Heart right ventricle (tissue), 16 donors: ENCODE measurements at regions not wholly inside any gene's neighbourhood (a gene's known extent, or its start where the extent isn't known, plus 50 kb on each side); places are given as distances from the start of the nearest gene placed in this dataset.

ENCODE experiments used
- ATAC-seq, 8 donors: fragments of 200-7000 bp; cut with Tn5 transposase; one replicate each; pipeline ENCODE4 v1.9.1; 2020; ENCODE audit warnings: mild to moderate bottlenecking in 8 of 8, moderate library complexity in 8 of 8, moderate number of reproducible peaks in 1 of 8
- DNase-seq, 2 donors: peaks; one replicate each; pipeline ENCODE4 v3.0.0-alpha.2; 2020
- H3K27ac ChIP-seq, 10 donors: fragments of 200-600 bp; sonication (generic) in 2 of 10; one replicate each; pipeline versions ENCODE4 v1.5.0 to v1.8.0; 2020 to 2022; ENCODE audit warnings: mild to moderate bottlenecking in 3 of 10
- H3K27me3 ChIP-seq, 7 donors: fragments of 200-600 bp; one replicate each; pipeline ENCODE4 v1.8.0; 2021 to 2022; ENCODE audit warnings: mild to moderate bottlenecking in 2 of 7
- H3K36me3 ChIP-seq, 9 donors: fragments of 200-600 bp; sonication (generic) in 1 of 9; one replicate each; pipeline versions ENCODE4 v1.5.0 to v1.8.0; 2020 to 2022; ENCODE audit warnings: mild to moderate bottlenecking in 2 of 9
- H3K4me1 ChIP-seq, 9 donors: fragments of 200-600 bp; sonication (generic) in 1 of 9; one replicate each; pipeline versions ENCODE4 v1.5.0 to v1.8.0; 2020 to 2022; ENCODE audit warnings: mild to moderate bottlenecking in 4 of 9
- H3K4me3 ChIP-seq, 10 donors: fragments of 200-600 bp; sonication (generic) in 2 of 10; one replicate each; pipeline versions ENCODE4 v1.5.0 to v1.8.0; 2020 to 2022; ENCODE audit warnings: mild to moderate bottlenecking in 7 of 10, moderate library complexity in 2 of 10
- H3K9me3 ChIP-seq, 11 donors: fragments of 200-600 bp in 10 of 11; sonication (generic) in 2 of 11; one replicate each; pipeline versions ENCODE4 v1.5.0 to v1.8.0; 2013 to 2022; ENCODE audit warnings: mild to moderate bottlenecking in 2 of 11, control low read depth in 1 of 11, moderate library complexity in 1 of 11
- WGBS, 2 donors: extraction: QIAGEN DNeasy Blood & Tissue Kit; methylation state at CpG; one replicate each; pipeline ENCODE4 v1.1.7; 2013; ENCODE audit warnings: inconsistent platforms in 1 of 2; 5-methylcytosine and 5-hydroxymethylcytosine counted together
- intact Hi-C, 10 donors: fragments of 100-400 bp; cut with DNase I; formaldehyde crosslinking; loops; one replicate each; pipeline versions ENCODE4 v1.11.1 to v1.14.2; 2022
- TF ChIP-seq, protein P1 (sequence below), 9 donors: fragments of 200-600 bp; sonication (generic) in 2 of 9; IDR thresholded peaks; one replicate each; pipeline versions ENCODE4 v1.5.0 to v1.8.0; 2021 to 2022; ENCODE audit warnings: antibody characterized with exemption in 9 of 9, mild to moderate bottlenecking in 5 of 9, moderate library complexity in 1 of 9
- donor health status: Arrhythmogenic right ventricular cardiomyopathy.
- donor health status: ischemic (EF 13 %, LVEDD 7.1; RV severe dilation, severe dysfunction).
- donor health status: healthy with polysubstance abuse.
- donor health status: DM: no; HTN: yes; CAD: no.
- donor health status: DM: no; HTN: no; CAD: no.
- donor health status: ischemic (EF 25% LVEDD 6.9; RV normal size, moderate dysfunction).
- donor health status: ischemic (EF 25% LVEDD 5.7; RV mildly dilated, moderate dysfunction).
- donor health status: healthy.
- donor health status: DM: yes; HTN: yes; CAD: no.
- donor health status: Ischemic cardiomyopathy.
- donor health status: ischemic (EF 35%, LVEDD 5.7; RV mildly dilated, moderate dysfunction).
- donor health status: nonischemic (EF 11% LVEDD 7.7; RV severe dilation, severe dysfunction).
- donor health status: DM: yes; HTN: yes; CAD: no.
- donor health status: PGD.
- donor health status: ischemic (EF 29% LVEDD 5.4; RV normal size, mild dysfunction).
- donor health status: nonischemic (EF 23%, LVEDD 6.1; RV moderate dilation, normal function).

DNA sequence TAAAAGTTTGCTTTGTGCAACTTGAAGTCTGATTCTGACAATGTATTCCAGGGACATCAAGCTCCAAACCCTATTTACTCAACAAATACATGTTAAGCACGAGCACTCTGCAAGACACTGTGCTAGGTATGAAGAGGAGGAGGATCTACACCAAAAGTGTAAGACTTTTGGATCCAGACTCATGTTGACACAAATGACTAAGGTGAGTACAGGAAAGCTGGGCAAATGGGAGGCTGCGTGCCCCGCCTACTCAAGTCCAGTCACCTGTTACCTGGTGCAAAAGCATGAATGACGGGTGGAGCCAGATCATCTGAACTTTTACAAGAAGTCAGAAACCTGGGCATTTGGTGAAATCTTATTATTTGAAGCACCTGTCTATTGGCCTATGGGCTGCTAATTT lies 120.7 kb downstream of the ABCC12 start:
- Histone ChIP-seq H3K27me3 (no peaks in the 10 kb centered on the region), H3K4me1 (no peaks in the 10 kb centered on the region), H3K36me3 (no peaks in the 10 kb centered on the region), H3K27ac (no peak overlapping the region), H3K4me3 (no peak overlapping the region), H3K9me3 (peaks cover 0 to 8% (median 0%) of the 10 kb centered on the region in 11 donors)
- 68 to 96% methylated on average over 4 of the region's 4 CpGs for WGBS, 2 donors
- TF ChIP-seq, protein P1, sequence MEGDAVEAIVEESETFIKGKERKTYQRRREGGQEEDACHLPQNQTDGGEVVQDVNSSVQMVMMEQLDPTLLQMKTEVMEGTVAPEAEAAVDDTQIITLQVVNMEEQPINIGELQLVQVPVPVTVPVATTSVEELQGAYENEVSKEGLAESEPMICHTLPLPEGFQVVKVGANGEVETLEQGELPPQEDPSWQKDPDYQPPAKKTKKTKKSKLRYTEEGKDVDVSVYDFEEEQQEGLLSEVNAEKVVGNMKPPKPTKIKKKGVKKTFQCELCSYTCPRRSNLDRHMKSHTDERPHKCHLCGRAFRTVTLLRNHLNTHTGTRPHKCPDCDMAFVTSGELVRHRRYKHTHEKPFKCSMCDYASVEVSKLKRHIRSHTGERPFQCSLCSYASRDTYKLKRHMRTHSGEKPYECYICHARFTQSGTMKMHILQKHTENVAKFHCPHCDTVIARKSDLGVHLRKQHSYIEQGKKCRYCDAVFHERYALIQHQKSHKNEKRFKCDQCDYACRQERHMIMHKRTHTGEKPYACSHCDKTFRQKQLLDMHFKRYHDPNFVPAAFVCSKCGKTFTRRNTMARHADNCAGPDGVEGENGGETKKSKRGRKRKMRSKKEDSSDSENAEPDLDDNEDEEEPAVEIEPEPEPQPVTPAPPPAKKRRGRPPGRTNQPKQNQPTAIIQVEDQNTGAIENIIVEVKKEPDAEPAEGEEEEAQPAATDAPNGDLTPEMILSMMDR (IDR thresholded peaks at IDR 0.05): no peak
- DNase-seq: no peak
- intact Hi-C loops: no loop called here
- ATAC-seq: no peak

DNA sequence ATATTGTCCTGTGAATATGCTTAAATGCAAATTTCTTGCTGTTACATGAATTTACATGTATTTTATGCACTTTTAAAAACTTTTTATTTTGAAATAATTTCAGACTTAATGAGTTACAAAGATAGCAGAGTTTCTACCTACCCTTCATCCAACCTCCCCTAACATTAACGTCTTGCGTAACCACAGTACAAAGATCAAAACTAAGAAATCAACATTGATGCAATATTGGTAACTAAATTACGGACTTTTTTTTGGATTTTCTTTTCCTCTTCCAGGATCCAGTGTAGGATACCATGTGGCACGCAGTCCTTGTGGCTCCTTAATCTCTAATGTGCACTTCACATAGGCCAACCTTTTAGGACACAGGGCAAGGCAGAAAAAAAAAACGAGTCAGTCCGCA lies 124.9 kb downstream of the ABCC12 start:
- Histone ChIP-seq H3K4me1 (no peaks in the 10 kb centered on the region), H3K36me3 (no peaks in the 10 kb centered on the region), H3K27me3 (no peaks in the 10 kb centered on the region), H3K4me3 (no peak overlapping the region), H3K9me3 (peaks cover 0 to 8% (median 0%) of the 10 kb centered on the region in 11 donors), H3K27ac (no peak overlapping the region)
- DNase-seq (no peak), ATAC-seq (no peak)
- TF ChIP-seq, protein P1 (IDR thresholded peaks at IDR 0.05): no peak
- intact Hi-C loops: no loop called here
- 91 to 93% methylated on average over 6 of the region's 6 CpGs for WGBS, 2 donors

DNA sequence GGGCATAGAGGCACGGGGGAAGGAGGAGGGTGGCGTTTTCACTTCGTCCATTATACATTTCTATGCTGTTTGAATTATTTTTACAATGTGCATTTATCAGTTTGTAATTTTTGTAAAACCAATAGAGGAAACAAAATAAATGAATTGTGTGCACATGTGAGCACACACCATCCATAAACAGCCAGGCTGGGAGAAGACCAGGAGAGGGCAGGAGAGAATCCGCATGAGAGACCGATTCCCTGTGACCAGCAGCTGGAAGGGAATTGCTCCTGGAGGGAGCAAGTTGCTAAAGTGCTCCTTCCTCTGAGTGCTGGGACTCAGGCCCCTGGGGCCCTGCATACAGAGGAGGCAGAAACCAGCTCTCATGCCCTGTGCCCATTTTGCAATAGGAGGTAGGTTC lies 126.0 kb downstream of the ABCC12 start:
- TF ChIP-seq, protein P1 (IDR thresholded peaks at IDR 0.05): no peak
- no peaks in the 10 kb centered on the region for H3K27me3 ChIP-seq
- WGBS, 2 donors: 82 to 85% methylated on average over 5 of the region's 5 CpGs
- H3K4me3 ChIP-seq: no peak overlapping the region
- no peak overlapping the region for H3K27ac ChIP-seq
- H3K4me1 ChIP-seq: no peaks in the 10 kb centered on the region
- peaks cover 0 to 8% (median 0%) of the 10 kb centered on the region in 11 donors for H3K9me3 ChIP-seq
- intact Hi-C loops: no loop called here
- DNase-seq (no peak), ATAC-seq (no peak)
- H3K36me3 ChIP-seq: no peaks in the 10 kb centered on the region

DNA sequence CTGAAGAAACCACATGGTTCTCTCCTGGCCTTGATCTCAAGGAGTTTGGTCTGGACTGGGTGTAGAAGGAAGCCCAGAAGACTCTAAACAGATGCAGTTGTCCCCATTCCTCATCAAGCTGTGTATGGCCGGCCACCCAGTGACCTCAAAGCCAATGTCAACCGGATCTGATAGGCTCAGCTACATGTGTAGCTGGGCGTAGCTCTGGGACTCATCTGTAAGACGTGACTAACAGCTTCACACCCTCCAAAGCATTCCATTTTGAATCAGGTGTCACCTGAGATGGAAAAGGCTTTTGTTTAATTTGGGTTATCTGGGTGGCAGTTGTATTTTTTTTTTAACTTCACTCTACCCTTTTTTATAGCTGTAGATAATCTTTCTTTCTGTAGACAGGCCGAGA lies 130.4 kb downstream of the ABCC12 start:
- DNase-seq: no peak
- WGBS, 2 donors: 73 to 76% methylated on average over 5 of the region's 5 CpGs
- no peak overlapping the region for H3K27ac ChIP-seq
- intact Hi-C loops: no loop called here
- TF ChIP-seq, protein P1 (IDR thresholded peaks at IDR 0.05): no peak
- no peak for ATAC-seq
- H3K4me3 ChIP-seq: no peak overlapping the region
- H3K4me1 ChIP-seq: no peaks in the 10 kb centered on the region
- H3K36me3 ChIP-seq: no peaks in the 10 kb centered on the region
- no peaks in the 10 kb centered on the region for H3K27me3 ChIP-seq
- H3K9me3 ChIP-seq: no peaks in the 10 kb centered on the region

DNA sequence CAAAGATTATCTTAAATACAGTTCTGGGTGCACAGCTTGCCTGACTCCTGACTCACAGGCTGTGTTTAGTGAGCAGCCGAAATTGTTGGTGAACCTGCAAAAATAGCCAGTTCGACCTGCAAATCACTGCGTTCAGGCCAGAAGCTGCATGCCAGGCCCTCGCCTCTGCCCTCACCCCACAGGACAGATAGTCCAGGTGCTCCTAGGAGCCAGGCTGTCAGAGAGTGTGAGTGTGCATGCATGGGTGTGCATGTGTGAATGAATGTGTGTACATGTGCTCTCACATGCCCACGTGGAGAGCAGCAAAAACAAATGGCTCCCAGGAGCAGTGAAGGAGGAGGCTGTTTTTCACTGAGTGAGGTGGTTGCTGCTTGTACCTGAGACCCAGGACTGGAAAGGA lies 131.8 kb downstream of the ABCC12 start:
- H3K27me3 ChIP-seq: no peaks in the 10 kb centered on the region
- H3K9me3 ChIP-seq: no peaks in the 10 kb centered on the region
- no peaks in the 10 kb centered on the region for H3K36me3 ChIP-seq
- TF ChIP-seq, protein P1 (IDR thresholded peaks at IDR 0.05): no peak
- no peaks in the 10 kb centered on the region for H3K4me1 ChIP-seq
- DNase-seq (no peak), ATAC-seq (no peak)
- H3K4me3 ChIP-seq: no peak overlapping the region
- intact Hi-C loops: no loop called here
- H3K27ac ChIP-seq: no peak overlapping the region
- 69 to 74% methylated on average over 5 of the region's 5 CpGs for WGBS, 2 donors
